ENCODE measurements at regions not wholly inside any gene's neighbourhood (a gene's known extent, or its start where the extent isn't known, plus 50 kb on each side); places are given as distances from the start of the nearest gene placed in this dataset.

GRCh38 chr15:62254137-62254934 is 89.3 kb upstream of the C2CD4B start:
- TF ChIP-seq CTCF (optimal IDR thresholded peaks at IDR 0.05 in 1 of 3, IDR thresholded peaks at IDR 0.05 in 1 of 3, conservative IDR thresholded peaks at IDR 0.05 in 1 of 3; ENCODE audit: extremely low read depth in 1 of 3, insufficient read depth in 2 of 3, low read length in 3 of 3) (peak; percentile 73 to 89 (median 76)), EZH2 (IDR thresholded peaks at IDR 0.05; ENCODE audit: low read length) (no peak)

Measured in keratinocyte (primary cell).